DMS 273 (cell line): ENCODE measurements at regions not wholly inside any gene's neighbourhood (a gene's known extent, or its start where the extent isn't known, plus 50 kb on each side); places are given as distances from the start of the nearest gene placed in this dataset.

Experiments used
- DNase-seq: peaks from one replicate; lab custom pipeline; 2025; ENCODE audit not compliant: unreplicated experiment; lab: John Stamatoyannopoulos, UW

- no peak for DNase-seq
Measured at GRCh38 chr16:89043636-89044417, 49.8 kb upstream of the ACSF3 start.
